Dermis blood vessel endothelial cell (primary cell): ENCODE measurements at regions not wholly inside any gene's neighbourhood (a gene's known extent, or its start where the extent isn't known, plus 50 kb on each side); places are given as distances from the start of the nearest gene placed in this dataset.

Source experiments
- DNase-seq: peaks from one replicate; pipeline ENCODE4 v3.0.0; 2010

DNA sequence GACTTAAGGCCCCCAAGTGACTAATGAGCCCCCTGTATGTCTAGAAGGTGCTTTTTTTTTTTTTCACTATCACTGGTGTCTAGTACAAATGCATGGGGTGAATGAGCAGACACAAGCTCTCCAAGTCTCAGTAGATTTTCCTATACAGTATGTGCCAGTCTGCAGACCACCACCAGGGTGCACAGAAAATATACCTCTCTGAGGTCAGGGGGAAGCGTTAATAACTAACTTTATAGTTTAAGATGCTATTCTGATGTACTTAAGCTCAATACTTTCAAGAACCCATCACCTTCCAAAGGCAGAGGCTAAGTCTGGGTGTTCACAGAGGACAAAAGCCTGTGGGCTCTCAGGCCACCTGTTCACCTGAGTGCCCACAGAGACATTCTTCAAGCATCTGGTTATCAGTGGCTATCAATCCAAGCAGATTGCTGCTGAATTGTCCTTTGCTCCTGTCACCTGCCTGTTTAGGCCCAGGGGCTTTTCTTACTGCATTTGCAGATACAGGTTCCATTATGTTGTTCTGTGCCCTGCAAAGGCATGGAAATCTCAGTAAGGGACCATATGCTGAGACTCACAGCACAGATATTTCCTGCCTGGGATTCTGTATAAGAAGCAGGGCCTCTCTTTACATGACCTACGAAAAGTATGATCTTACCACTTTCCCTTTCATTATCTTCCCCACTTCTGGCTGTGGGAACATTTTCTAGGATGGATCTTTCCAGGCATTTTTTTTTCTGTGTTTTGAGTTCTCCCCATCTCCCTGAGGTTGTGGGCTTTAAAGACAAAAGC, 534.6 kb downstream of the TNS1 start:
- DNase-seq = no peak

GRCh38 chr2:217467331-217467730, 535.5 kb downstream of the TNS1 start:
- DNase-seq = no peak

DNA sequence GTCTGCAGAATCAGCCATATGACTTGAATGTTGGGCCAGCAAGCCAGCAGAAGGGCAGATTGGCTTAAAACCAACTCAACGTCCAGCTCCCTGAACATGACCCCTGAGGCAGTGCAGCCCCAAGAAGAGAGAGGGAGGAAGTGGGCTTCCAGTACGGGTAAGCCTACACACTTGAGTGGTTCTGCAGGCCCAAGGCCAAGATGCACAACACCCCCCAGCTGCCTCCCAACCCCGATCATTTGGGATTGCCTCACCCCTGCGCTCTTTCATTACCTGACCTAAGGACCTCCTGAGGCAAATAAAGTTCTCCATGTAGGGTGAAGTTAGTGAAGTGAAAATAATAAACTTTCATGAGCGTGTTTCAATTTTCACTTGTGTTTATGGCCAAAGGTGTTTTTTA, 536.0 kb downstream of the TNS1 start:
- no peak for DNase-seq

DNA sequence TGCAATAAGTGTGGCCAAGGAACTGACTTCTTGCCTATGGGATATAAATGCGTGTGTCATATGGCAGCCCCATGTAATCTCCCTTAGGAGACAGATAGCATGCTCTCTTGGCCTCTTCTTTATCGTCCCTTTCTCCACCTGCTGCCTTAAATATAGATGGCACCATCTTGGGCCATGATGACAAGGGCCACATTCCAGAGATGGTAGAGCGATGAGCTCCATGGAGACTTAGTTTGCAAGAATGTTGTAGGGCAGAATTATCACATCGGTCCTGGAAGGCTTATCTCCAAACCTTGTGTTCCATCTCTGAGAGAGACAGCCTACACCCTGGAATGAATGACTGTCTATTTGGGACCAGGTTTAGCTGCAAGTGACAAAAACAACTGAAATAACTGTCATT, 536.7 kb downstream of the TNS1 start:
- DNase-seq = no peak

DNA sequence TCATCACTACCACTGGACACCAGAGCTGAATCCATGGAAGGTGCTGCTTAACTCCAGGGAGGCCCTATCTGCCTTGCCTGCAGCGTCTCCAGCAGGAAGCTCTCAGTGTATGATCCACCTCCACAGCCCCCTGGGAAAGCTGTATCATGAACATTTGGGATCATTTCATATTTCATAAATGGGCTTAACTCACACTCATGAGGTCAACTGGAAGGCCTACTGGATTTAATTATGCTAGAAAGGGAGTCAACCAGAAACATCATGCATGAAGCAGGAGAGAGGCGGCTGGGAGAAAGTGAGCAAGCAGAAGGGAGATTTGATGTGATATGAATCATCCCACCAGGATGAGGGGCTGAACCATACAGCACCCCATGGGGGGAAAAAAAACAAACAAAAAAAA, 537.7 kb downstream of the TNS1 start:
- DNase-seq = no peak

DNA sequence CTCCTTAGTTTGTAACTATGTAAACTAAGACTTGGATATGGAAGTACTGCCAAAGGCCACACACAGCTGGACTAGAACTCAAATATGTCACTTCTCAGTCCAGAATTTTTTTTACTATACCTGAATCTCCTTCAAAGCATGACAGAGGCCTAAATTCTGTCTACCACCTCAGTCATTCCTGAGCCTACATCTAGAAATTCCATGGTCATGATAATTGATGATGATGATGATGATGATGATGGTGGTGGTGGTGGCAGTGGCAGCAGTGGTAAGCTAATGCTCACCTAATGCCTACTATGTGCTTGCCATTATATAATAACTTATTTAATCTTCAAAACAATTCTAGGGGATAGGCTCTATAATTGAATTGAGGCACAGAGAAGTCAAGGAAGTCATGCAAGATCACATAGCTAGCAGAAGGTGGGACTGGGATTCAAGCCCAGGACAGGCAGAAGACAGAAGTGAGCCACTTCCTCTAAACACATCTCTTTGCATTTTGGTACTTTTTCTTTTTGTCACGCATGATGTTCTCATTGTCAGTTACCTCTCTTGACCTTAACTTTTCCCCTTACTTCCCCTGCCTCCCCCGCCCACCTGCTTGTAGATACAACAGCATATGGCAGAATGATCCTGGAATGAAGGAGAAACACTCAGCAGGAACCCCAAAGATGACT, 539.3 kb downstream of the TNS1 start:
- no peak for DNase-seq

DNA sequence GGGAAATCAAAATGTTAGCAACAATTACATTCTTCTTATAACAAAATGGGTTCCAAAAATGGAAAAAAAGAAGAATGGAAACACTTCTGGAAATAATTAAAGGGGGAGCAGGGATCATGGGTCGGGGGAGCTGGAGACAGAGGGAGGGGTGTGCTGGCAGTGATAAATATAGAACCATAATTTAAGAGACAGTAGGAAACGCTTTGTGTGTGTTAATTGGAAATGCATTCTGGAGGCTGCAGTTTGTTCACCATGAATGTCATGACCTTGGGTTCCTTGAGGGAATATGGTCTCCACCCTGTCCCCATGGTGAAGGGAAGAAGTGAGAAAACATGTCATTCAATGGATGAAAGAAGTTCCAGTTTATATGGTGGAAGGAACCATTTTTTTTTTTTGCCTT, 540.7 kb downstream of the TNS1 start:
- no peak for DNase-seq

- no peak for DNase-seq
These were observed 541.1 kb downstream of the TNS1 start for GRCh38 chr2:217461674-217462073.

DNA sequence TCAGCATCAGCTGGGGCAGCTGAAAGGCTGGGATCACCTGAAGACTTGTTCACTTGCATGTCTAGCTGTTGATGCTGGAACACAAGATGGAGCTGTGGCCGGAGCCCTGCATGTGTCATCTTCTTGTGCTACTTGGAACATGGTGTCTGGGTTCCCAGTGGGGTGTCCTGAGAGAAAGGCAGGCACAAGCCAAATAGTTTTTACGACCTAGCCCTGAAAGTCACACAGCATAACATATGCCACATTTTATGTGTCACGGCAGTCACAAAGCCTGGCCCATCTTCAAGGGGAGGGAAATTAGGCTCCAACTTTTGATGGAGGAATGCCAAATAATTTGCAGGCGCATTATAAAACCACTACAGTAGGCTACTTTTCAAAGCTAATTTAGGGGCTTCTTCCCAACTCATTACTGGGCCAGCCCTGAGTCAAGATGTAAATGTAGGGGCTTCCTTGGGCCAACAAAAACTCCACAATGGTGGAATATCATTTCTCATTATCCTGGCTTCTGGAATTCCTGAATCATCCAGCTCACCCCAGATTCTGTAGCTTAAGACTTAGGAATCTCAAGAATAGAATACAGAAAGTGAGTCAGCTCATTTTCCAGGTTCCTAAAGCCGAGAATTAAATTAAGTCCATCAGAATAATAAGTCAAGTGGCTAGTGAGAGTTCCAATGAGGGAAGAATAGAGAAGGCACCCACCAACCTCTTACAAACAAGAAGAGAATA, 543.0 kb downstream of the TNS1 start:
- DNase-seq = no peak

DNA sequence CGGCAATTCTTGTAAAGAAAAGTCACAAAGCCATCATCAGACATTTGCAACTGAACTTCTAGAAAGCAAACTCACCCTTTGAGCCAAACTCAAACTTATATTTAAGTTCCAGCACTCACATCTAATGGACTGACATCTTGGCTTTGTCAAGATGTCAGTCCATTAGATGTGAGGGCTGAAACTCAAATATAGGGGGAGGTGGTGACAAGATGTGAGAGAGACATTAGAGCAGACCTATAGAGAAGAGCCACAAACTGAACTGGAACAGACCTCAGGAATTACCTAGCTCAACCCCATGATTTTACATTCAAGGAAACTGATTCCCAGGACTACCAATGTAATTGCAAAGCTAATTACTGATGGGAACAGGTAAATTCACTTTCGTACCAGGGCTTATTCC, 543.8 kb downstream of the TNS1 start:
- no peak for DNase-seq

DNA sequence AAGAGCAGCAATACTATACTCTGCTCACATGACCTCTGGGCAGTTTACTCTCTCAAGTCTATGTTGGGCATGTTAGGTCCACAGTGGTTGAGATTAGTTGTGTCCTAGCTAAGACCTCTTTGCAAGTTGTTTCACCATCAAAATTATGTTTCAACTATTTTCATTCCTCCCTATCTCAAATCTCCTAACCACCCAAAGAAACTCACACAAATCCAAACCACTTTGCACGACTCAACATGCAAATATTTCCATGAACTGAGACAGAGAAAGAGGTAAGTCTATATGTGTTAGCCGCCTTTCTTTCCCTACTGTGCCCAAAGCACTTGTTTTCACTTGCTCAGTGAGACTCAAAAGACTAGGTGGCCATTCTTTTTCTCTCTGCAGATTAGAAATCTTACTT, 546.8 kb downstream of the TNS1 start:
- no peak for DNase-seq

- no peak for DNase-seq
These were observed 549.9 kb downstream of the TNS1 start for GRCh38 chr2:217452928-217453327.

- no peak for DNase-seq
These were observed 551.1 kb downstream of the TNS1 start for GRCh38 chr2:217451666-217452065.

DNA sequence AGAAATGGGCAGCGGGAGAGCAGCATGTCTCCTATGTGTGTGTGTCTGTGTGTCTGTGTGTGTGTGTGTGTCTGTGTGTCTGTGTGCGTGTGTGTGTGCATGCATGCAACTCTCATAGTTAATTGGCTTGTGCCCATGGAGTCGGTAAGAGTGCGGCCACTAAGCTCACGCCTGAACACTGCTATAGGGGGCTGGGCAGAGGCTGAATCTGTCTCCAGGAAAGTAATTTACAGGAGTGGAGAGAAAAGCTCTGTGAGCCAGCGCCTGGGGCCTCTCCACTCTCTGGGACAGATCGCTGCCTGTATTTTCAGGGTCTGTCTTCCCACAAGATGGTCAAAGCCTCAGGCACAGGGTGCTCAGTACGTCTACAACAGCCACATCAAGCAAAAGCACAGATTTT, 553.4 kb downstream of the TNS1 start:
- DNase-seq = no peak

GRCh38 chr2:217448860-217449259, 553.9 kb downstream of the TNS1 start:
- no peak for DNase-seq

DNA sequence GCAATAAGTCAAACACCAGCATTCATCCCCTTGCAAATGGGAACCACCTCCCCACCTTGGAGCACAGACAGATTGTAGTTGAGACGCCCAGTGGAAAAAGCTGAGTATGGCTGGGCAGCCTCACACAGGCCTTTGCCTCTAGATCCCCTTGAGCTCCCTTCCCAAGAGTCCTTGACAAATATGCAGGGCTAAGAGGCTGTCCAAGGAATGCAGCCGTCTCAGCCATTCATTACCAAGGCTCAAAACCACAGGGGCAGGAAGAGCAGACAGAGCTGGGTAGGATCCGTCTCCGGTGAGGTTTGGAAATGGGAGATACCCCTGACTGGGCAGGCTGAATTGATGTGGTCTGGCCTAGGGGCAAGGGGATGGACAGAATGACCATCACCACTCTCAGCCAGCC, 557.1 kb downstream of the TNS1 start:
- no peak for DNase-seq

GRCh38 chr2:217444932-217445331, 557.9 kb downstream of the TNS1 start:
- no peak for DNase-seq

GRCh38 chr2:217444509-217444908, 558.3 kb downstream of the TNS1 start:
- no peak for DNase-seq

- no peak for DNase-seq
These were observed 559.2 kb downstream of the TNS1 start for GRCh38 chr2:217443601-217444000.

DNA sequence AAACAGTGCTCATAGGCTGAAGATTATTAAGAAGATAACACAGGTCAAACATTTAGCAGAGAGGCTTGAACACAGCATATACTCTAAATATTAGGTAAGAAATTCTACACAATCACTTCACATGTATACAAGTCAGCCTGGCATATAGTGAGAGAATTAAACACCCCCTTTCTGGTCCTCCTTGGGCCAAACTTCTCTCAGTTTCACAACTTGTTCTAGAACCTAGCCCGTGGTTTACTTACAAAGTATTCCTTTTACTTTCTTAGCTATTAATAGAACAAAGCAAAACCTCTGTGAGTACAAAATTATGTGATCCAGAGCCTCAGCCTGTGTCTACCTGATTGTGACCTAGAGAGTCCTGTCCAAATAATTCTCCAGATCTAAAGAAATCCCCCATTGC, 562.8 kb downstream of the TNS1 start:
- DNase-seq = no peak

DNA sequence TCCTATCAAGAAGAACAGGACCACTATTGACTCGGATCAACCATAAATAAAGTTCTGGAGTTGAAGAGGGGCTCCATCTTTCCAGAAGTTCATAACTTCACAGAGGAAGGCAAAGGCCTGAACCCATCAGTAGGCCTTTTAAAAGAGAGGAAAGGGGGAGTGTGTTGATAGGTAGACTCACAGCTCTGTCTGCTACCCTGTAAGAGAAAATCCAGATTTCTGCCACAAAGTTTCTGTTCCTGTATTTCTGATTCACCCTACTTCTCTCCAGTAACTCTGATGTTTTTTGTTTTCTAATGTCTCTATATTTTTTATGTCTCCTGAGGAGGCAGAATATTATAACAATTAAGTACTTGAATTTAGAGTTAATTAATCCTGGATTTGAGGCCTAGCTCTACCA, 564.0 kb downstream of the TNS1 start:
- no peak for DNase-seq

DNA sequence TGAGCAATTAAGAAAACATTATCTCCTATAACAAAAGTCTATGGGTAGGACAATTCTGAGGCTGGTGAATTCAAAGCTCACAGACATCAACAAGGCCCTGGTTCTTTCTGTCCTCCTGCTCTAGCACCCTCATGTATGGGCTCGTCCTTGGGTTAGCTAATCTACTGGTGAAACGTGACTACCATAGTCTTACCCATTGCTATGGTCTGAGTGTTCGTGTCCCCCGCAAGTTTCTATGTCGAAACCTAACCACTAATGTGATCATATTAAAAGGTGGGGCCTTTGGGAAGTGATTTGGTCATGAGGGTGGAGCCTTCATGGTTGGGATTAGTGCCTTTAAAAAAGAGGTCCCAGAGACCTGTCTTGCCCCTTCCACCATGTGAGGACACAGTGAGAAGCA, 564.7 kb downstream of the TNS1 start:
- DNase-seq = no peak

GRCh38 chr2:217437290-217437870, 565.4 kb downstream of the TNS1 start:
- DNase-seq = no peak

DNA sequence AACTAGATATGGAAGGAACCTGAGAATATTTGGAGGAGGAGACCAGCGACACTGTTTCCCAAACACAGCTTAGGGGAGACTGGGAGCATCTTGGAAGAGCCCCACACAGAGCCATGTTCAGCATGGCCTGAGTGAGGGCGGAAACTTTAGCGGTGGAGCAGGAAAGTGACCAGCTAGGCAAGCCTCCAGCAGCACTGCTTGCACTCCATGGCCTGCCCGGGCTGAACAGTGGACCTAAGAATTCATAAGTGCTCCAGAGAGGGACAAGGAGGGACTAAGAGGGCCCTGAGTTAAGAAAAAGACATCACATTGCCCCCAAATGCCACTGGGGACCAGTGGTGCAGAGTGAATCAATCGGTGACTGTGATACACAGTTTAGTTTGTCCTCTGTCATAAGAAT, 566.4 kb downstream of the TNS1 start:
- no peak for DNase-seq
